ENCODE measurements at regions not wholly inside any gene's neighbourhood (a gene's known extent, or its start where the extent isn't known, plus 50 kb on each side); places are given as distances from the start of the nearest gene placed in this dataset.

DNA sequence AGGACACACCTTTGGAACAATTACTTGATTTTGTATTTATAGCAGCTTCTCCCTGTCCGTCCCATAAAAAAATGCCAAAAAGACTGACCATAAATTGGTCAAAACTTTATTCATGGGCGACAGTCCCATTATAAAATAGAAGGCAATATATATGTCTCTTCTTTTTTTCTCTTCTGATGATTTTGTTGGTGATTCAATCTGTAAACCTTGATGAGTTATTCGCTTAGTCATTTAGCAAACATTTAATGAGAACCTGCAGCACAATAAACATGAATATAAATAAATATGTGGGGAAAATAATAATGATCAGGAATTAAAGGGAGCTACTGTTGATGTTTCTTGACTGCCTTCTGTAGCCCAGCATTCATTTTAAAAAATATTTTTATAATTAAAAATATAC lies 356.4 kb upstream of the ACTBL2 start:
- TF ChIP-seq ZFX (IDR thresholded peaks at IDR 0.05), result no peak
- TF ChIP-seq CTCF (conservative IDR thresholded peaks at IDR 0.05), result no peak
- H3K27ac ChIP-seq, result no peak overlapping the region

GRCh38 chr5:57836921-57837320 lies 354.3 kb upstream of the ACTBL2 start:
- no peak overlapping the region for H3K27ac ChIP-seq
- no peak for TF ChIP-seq CTCF (conservative IDR thresholded peaks at IDR 0.05)
- TF ChIP-seq ZFX (IDR thresholded peaks at IDR 0.05), result no peak

DNA sequence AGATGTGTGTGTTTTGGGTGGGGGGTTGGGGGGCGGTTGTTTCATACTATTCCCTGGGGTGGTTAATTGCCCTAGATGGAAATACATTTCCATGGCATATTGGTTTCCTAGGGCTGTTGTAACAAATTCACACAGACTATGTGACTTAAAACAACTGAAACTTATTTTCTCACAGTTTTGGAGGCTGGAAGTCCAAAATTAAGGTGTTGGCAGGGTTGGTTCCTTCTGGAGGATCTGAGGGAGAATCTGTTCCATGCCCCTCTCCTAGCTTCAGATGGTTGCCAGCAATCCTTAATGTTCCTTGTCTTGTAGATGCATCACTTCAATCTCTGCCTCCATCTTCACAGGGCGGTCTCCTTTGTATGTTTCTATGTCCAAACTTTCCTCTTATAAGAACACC lies 353.7 kb upstream of the ACTBL2 start:
- no peak overlapping the region for H3K27ac ChIP-seq
- no peak for TF ChIP-seq CTCF (conservative IDR thresholded peaks at IDR 0.05)
- TF ChIP-seq ZFX (IDR thresholded peaks at IDR 0.05), result no peak

DNA sequence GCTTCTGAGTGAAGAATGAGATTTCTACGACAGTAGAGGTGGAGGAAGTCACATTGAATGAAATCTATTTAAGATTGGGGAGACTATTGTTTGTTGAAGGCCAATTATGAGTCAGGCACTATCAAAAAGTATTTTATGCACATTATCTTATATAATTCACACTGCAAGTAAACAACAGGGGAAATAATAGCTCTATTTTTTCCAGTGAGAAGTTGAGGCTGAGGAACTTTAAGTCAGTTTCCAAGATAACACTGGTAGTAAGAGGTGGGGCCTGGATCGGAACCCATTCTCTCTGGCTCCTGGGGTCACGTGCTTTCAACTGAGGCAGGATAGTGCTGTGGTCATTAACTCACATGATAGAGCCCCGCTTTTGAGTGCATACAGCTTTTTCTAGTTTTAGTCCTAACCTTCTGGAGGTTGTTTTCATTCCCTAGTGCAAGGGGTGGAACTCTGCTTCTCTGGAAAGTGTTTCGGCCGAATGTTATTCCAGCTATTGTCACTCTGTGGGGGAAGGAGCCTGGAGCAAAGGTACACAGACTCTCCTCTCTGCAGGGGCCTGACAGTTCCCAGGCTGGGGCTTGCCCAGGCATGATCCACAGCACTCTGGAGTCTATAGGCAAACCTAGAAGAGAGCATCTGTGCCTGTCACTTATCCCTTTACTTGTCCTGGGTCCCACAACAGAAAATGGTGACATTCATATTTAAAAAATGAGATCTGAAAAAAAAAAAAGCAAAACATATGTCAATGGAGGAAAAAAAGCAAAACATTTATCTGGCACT lies 352.4 kb upstream of the ACTBL2 start:
- no peak overlapping the region for H3K27ac ChIP-seq
- no peak for TF ChIP-seq ZFX (IDR thresholded peaks at IDR 0.05)
- TF ChIP-seq CTCF (conservative IDR thresholded peaks at IDR 0.05), result no peak

GRCh38 chr5:57833489-57833888 lies 350.9 kb upstream of the ACTBL2 start:
- TF ChIP-seq ZFX (IDR thresholded peaks at IDR 0.05) (no peak), CTCF (conservative IDR thresholded peaks at IDR 0.05) (no peak)
- no peak overlapping the region for H3K27ac ChIP-seq

GRCh38 chr5:57832875-57833274 lies 350.3 kb upstream of the ACTBL2 start:
- no peak for TF ChIP-seq CTCF (conservative IDR thresholded peaks at IDR 0.05)
- no peak for TF ChIP-seq ZFX (IDR thresholded peaks at IDR 0.05)
- H3K27ac ChIP-seq, result no peak overlapping the region

DNA sequence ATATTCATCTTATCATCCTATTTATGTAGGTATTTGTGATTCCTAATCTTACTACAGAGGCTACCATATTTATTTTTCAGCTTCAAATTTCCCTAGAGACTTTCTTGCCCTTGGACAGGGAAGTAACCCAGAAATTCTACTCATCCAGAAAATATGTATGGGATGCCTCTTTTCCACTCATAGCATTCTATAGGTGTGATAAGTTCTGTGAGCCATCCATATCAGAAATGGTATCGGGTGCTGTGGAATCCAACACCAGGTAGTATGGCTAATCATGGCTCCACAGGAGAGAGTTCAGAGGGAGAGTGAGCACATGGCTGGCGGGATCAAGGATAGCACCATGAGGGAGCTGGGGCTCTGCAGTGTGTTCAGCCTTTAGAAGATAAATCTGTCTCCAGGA lies 349.3 kb upstream of the ACTBL2 start:
- no peak overlapping the region for H3K27ac ChIP-seq
- TF ChIP-seq ZFX (IDR thresholded peaks at IDR 0.05) (no peak), CTCF (conservative IDR thresholded peaks at IDR 0.05) (no peak)
